ENCODE measurements at regions not wholly inside any gene's neighbourhood (a gene's known extent, or its start where the extent isn't known, plus 50 kb on each side); places are given as distances from the start of the nearest gene placed in this dataset.

GRCh38 chr5:56342616-56343015, 109.5 kb upstream of the ANKRD55 start:
- H3K79me2 ChIP-seq (replicated peaks; ENCODE audit: insufficient read depth, low read length) = no peaks in the 10 kb centered on the region
- TF ChIP-seq EZH2 (IDR thresholded peaks at IDR 0.05; ENCODE audit: borderline replicate concordance, insufficient read depth, low read length, poor library complexity, severe bottlenecking) (no peak), MXI1 (conservative IDR thresholded peaks at IDR 0.05; ENCODE audit: poor library complexity, severe bottlenecking) (no peak), RAD21 (conservative IDR thresholded peaks at IDR 0.05) (no peak), REST (IDR thresholded peaks at IDR 0.05; ENCODE audit: borderline replicate concordance) (no peak), POLR2AphosphoS5 (IDR thresholded peaks at IDR 0.05) (no peak)
- TF ChIP-seq, protein P1, sequence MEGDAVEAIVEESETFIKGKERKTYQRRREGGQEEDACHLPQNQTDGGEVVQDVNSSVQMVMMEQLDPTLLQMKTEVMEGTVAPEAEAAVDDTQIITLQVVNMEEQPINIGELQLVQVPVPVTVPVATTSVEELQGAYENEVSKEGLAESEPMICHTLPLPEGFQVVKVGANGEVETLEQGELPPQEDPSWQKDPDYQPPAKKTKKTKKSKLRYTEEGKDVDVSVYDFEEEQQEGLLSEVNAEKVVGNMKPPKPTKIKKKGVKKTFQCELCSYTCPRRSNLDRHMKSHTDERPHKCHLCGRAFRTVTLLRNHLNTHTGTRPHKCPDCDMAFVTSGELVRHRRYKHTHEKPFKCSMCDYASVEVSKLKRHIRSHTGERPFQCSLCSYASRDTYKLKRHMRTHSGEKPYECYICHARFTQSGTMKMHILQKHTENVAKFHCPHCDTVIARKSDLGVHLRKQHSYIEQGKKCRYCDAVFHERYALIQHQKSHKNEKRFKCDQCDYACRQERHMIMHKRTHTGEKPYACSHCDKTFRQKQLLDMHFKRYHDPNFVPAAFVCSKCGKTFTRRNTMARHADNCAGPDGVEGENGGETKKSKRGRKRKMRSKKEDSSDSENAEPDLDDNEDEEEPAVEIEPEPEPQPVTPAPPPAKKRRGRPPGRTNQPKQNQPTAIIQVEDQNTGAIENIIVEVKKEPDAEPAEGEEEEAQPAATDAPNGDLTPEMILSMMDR (IDR thresholded peaks at IDR 0.05; ENCODE audit: poor library complexity, severe bottlenecking) = no peak
- no peak overlapping the region for H3K4me2 ChIP-seq (ENCODE audit: low read length)
- H3K9me3 ChIP-seq (ENCODE audit: low read length) = no peaks in the 10 kb centered on the region
- no peaks in the 10 kb centered on the region for H4K20me1 ChIP-seq (ENCODE audit: insufficient read depth)
- H3K4me3 ChIP-seq (ENCODE audit: low read length) = no peak overlapping the region
- H3K9ac ChIP-seq (ENCODE audit: low read length) = no peak overlapping the region
- H3K9me2 ChIP-seq (ENCODE audit: insufficient read depth, low read length) = no peaks in the 10 kb centered on the region
- H3K36me3 ChIP-seq (ENCODE audit: insufficient read depth, low read length) = no peaks in the 10 kb centered on the region
- H3K27me3 ChIP-seq (ENCODE audit: insufficient read depth, low read depth, low read length) = no peaks in the 10 kb centered on the region
- no peak overlapping the region for H3K27ac ChIP-seq (ENCODE audit: low read length)
- no peaks in the 10 kb centered on the region for H3F3A ChIP-seq (ENCODE audit: insufficient read depth, low read length, poor library complexity, severe bottlenecking)
- H2AFZ ChIP-seq (ENCODE audit: low read depth, low read length) = no peak overlapping the region

- H3K79me2 ChIP-seq (replicated peaks; ENCODE audit: insufficient read depth, low read length) = no peaks in the 10 kb centered on the region
- H3K9me2 ChIP-seq (ENCODE audit: insufficient read depth, low read length) = no peaks in the 10 kb centered on the region
- no peaks in the 10 kb centered on the region for H3K36me3 ChIP-seq (ENCODE audit: insufficient read depth, low read length)
- H2AFZ ChIP-seq (ENCODE audit: low read depth, low read length) = no peak overlapping the region
- no peaks in the 10 kb centered on the region for H3K9me3 ChIP-seq (ENCODE audit: low read length)
- H4K20me1 ChIP-seq (ENCODE audit: insufficient read depth) = no peaks in the 10 kb centered on the region
- H3K4me3 ChIP-seq (ENCODE audit: low read length) = no peak overlapping the region
- no peaks in the 10 kb centered on the region for H3K27me3 ChIP-seq (ENCODE audit: insufficient read depth, low read depth, low read length)
- H3F3A ChIP-seq (ENCODE audit: insufficient read depth, low read length, poor library complexity, severe bottlenecking) = no peaks in the 10 kb centered on the region
- no peak overlapping the region for H3K27ac ChIP-seq (ENCODE audit: low read length)
- no peak overlapping the region for H3K4me2 ChIP-seq (ENCODE audit: low read length)
- TF ChIP-seq, protein P1 (IDR thresholded peaks at IDR 0.05; ENCODE audit: poor library complexity, severe bottlenecking) = no peak
- TF ChIP-seq REST (IDR thresholded peaks at IDR 0.05; ENCODE audit: borderline replicate concordance) = no peak
- no peak for TF ChIP-seq TAF1 (IDR thresholded peaks at IDR 0.05; ENCODE audit: low read depth)
- TF ChIP-seq SMC3 (conservative IDR thresholded peaks at IDR 0.05; ENCODE audit: poor library complexity) = no peak
- H3K9ac ChIP-seq (ENCODE audit: low read length) = no peak overlapping the region
Measured at GRCh38 chr5:56340196-56340980, 107.3 kb upstream of the ANKRD55 start.
